Small intestine (tissue), 7 donors: ENCODE measurements at regions not wholly inside any gene's neighbourhood (a gene's known extent, or its start where the extent isn't known, plus 50 kb on each side); places are given as distances from the start of the nearest gene placed in this dataset.

Experiments used
- DNase-seq, 2 donors: peaks; one replicate each; pipeline versions ENCODE4 v3.0.0 to v3.0.0-alpha.2; 2013
- FAIRE-seq: peaks from 2 replicates; lab custom pipeline; 2012; peaks lifted over from hg19 to GRCh38; lab: Jason Lieb, UNC
- H3K27ac ChIP-seq, 3 donors: one replicate each; pipeline ENCODE4 v1.5.1; 2013; ENCODE audit warnings: low read length in 2 of 3, mild to moderate bottlenecking in 2 of 3, control low read depth in 1 of 3, inconsistent platforms in 1 of 3, low read depth in 1 of 3, moderate library complexity in 1 of 3
- H3K27me3 ChIP-seq, 3 donors: one replicate each; pipeline ENCODE4 v1.6.1; 2013; ENCODE audit warnings: low read length in 3 of 3, inconsistent platforms in 1 of 3; ENCODE audit not compliant: control insufficient read depth in 3 of 3, insufficient read depth in 3 of 3
- H3K36me3 ChIP-seq, 3 donors: one replicate each; pipeline ENCODE4 v1.6.1; 2013; ENCODE audit warnings: low read length in 3 of 3, inconsistent platforms in 1 of 3, low read depth in 1 of 3, mild to moderate bottlenecking in 1 of 3, moderate library complexity in 1 of 3; ENCODE audit not compliant: control insufficient read depth in 3 of 3, insufficient read depth in 2 of 3
- H3K4me1 ChIP-seq, 3 donors: one replicate each; pipeline ENCODE4 v1.6.1; 2013; ENCODE audit warnings: low read length in 2 of 3, inconsistent platforms in 1 of 3, low read depth in 1 of 3, mild to moderate bottlenecking in 1 of 3, moderate library complexity in 1 of 3; ENCODE audit not compliant: control insufficient read depth in 3 of 3, insufficient read depth in 2 of 3
- H3K4me3 ChIP-seq, 3 donors: one replicate each; pipeline ENCODE4 v1.5.1; 2013; ENCODE audit warnings: low read length in 3 of 3, control low read depth in 1 of 3, inconsistent platforms in 1 of 3, low read depth in 1 of 3, mild to moderate bottlenecking in 1 of 3, moderate library complexity in 1 of 3
- H3K9me3 ChIP-seq, 2 donors: one replicate each; pipeline ENCODE4 v1.6.1; 2013; ENCODE audit warnings: low read depth in 1 of 2, low read length in 1 of 2; ENCODE audit not compliant: control insufficient read depth in 2 of 2, insufficient read depth in 1 of 2
- WGBS, 3 donors: extraction: QIAGEN DNeasy Blood & Tissue Kit; methylation state at CpG; one replicate each; pipeline ENCODE4 v1.1.7; 2013; 5-methylcytosine and 5-hydroxymethylcytosine counted together
- donor health status: healthy with polysubstance abuse.
- donor health status: control.
- donor health status: control.
- donor health status: Bipolar disorder and iron deficiency.
- donor health status: healthy.

- FAIRE-seq: no peak
- Histone ChIP-seq H3K4me1 (peaks cover 0 to 56% (median 5%) of the 10 kb centered on the region in 3 donors), H3K4me3 (no peak overlapping the region), H3K9me3 (no peaks in the 10 kb centered on the region), H3K36me3 (peaks cover 0 to 72% (median 0%) of the 10 kb centered on the region in 3 donors), H3K27me3 (no peaks in the 10 kb centered on the region), H3K27ac (peak overlapping the region in 1 of 3 donors; percentile 58)
- peak; percentile 57 to 84 for DNase-seq
- WGBS, 3 donors: 9 to 53% (median 26%) methylated on average over 27 of the region's 27 CpGs
Observed at GRCh38 chr16:85445064-85445778, 167.9 kb upstream of the GSE1 start.

- H3K27ac ChIP-seq: peak overlapping the region in 1 of 3 donors; percentile 58
- H3K4me1 ChIP-seq: peaks cover 0 to 55% (median 5%) of the 10 kb centered on the region in 3 donors
- H3K4me3 ChIP-seq: no peak overlapping the region
- DNase-seq (no peak), FAIRE-seq (no peak)
- WGBS, 3 donors: 33 to 67% (median 45%) methylated on average over 14 of the region's 14 CpGs
- H3K27me3 ChIP-seq: no peaks in the 10 kb centered on the region
- no peaks in the 10 kb centered on the region for H3K9me3 ChIP-seq
- H3K36me3 ChIP-seq: peaks cover 0 to 67% (median 0%) of the 10 kb centered on the region in 3 donors
Observed at GRCh38 chr16:85445779-85446222, 167.3 kb upstream of the GSE1 start.

- no peaks in the 10 kb centered on the region for H3K9me3 ChIP-seq
- H3K27me3 ChIP-seq: no peaks in the 10 kb centered on the region
- H3K4me3 ChIP-seq: no peak overlapping the region
- DNase-seq: peak in 1 of 2 donors; percentile 54
- WGBS, 3 donors: 52 to 67% (median 53%) methylated on average over 19 of the region's 19 CpGs
- peaks cover 0 to 60% (median 5%) of the 10 kb centered on the region in 3 donors for H3K4me1 ChIP-seq
- H3K27ac ChIP-seq: peak overlapping the region in 2 of 3 donors; percentile 77 to 86
- FAIRE-seq: no peak
- H3K36me3 ChIP-seq: peaks cover 0 to 59% (median 0%) of the 10 kb centered on the region in 3 donors
Observed at GRCh38 chr16:85446951-85447692, 166.0 kb upstream of the GSE1 start.

- no peaks in the 10 kb centered on the region for H3K9me3 ChIP-seq
- no peaks in the 10 kb centered on the region for H3K27me3 ChIP-seq
- H3K4me3 ChIP-seq: no peak overlapping the region
- H3K4me1 ChIP-seq: peaks cover 0 to 66% (median 5%) of the 10 kb centered on the region in 3 donors
- H3K36me3 ChIP-seq: peaks cover 0 to 54% (median 0%) of the 10 kb centered on the region in 3 donors
- 72 to 80% (median 78%) methylated on average over 11 of the region's 11 CpGs for WGBS, 3 donors
- FAIRE-seq: no peak
- no peak for DNase-seq
- H3K27ac ChIP-seq: peak overlapping the region in 2 of 3 donors; percentile 77 to 86
Observed at GRCh38 chr16:85447693-85448313, 165.3 kb upstream of the GSE1 start.

GRCh38 chr16:85448557-85449190, 164.4 kb upstream of the GSE1 start:
- Histone ChIP-seq H3K27ac (peak overlapping the region in 2 of 3 donors; percentile 77 to 86), H3K27me3 (no peaks in the 10 kb centered on the region), H3K9me3 (no peaks in the 10 kb centered on the region), H3K4me3 (no peak overlapping the region), H3K4me1 (peaks cover 0 to 71% (median 5%) of the 10 kb centered on the region in 3 donors), H3K36me3 (peaks cover 0 to 56% (median 0%) of the 10 kb centered on the region in 3 donors)
- peak; percentile 46 to 88 for DNase-seq
- no peak for FAIRE-seq
- WGBS, 3 donors: 16 to 29% (median 17%) methylated on average over 28 to 30 of the region's 30 CpGs

GRCh38 chr16:85449191-85449884, 163.8 kb upstream of the GSE1 start:
- peaks cover 0 to 67% (median 5%) of the 10 kb centered on the region in 3 donors for H3K4me1 ChIP-seq

GRCh38 chr16:85449885-85450245, 163.3 kb upstream of the GSE1 start:
- no peak overlapping the region for H3K4me3 ChIP-seq
- no peak for FAIRE-seq
- WGBS, 3 donors: 77 to 86% (median 84%) methylated on average over 6 to 7 of the region's 7 CpGs

More at GRCh38 chr16:85449191-85449884, 163.8 kb upstream of the GSE1 start:
- no peak overlapping the region for H3K4me3 ChIP-seq
- 69 to 74% (median 69%) methylated on average over 20 of the region's 20 CpGs for WGBS, 3 donors
- H3K27me3 ChIP-seq: no peaks in the 10 kb centered on the region
- peak overlapping the region in 2 of 3 donors; percentile 77 to 86 for H3K27ac ChIP-seq
- peaks cover 0 to 60% (median 0%) of the 10 kb centered on the region in 3 donors for H3K36me3 ChIP-seq
- no peak for DNase-seq
- no peak for FAIRE-seq
- H3K9me3 ChIP-seq: no peaks in the 10 kb centered on the region

More at GRCh38 chr16:85449885-85450245, 163.3 kb upstream of the GSE1 start:
- no peaks in the 10 kb centered on the region for H3K9me3 ChIP-seq
- peaks cover 0 to 62% (median 0%) of the 10 kb centered on the region in 3 donors for H3K36me3 ChIP-seq
- H3K4me1 ChIP-seq: peaks cover 0 to 61% (median 5%) of the 10 kb centered on the region in 3 donors
- H3K27me3 ChIP-seq: no peaks in the 10 kb centered on the region
- H3K27ac ChIP-seq: peak overlapping the region in 1 of 3 donors; percentile 86
- DNase-seq: no peak
